BLaER1 (cell line): ENCODE measurements at regions not wholly inside any gene's neighbourhood (a gene's known extent, or its start where the extent isn't known, plus 50 kb on each side); places are given as distances from the start of the nearest gene placed in this dataset.

Source experiments
- H3K27ac ChIP-seq: shearing (Covaris generic); formaldehyde crosslinking; 2 replicates; pipeline ENCODE4 v1.8.1; 2022
- H3K27me3 ChIP-seq: shearing (Covaris generic); formaldehyde crosslinking; 2 replicates; pipeline ENCODE4 v1.8.1; 2022
- H3K36me3 ChIP-seq: shearing (Covaris generic); formaldehyde crosslinking; 2 replicates; pipeline ENCODE4 v1.8.1; 2022
- H3K4me1 ChIP-seq: shearing (Covaris generic); formaldehyde crosslinking; 2 replicates; pipeline ENCODE4 v1.8.1; 2022
- H3K4me2 ChIP-seq: shearing (Covaris generic); formaldehyde crosslinking; 2 replicates; pipeline ENCODE4 v1.8.1; 2022
- H3K4me3 ChIP-seq: shearing (Covaris generic); formaldehyde crosslinking; 2 replicates; pipeline ENCODE4 v1.8.1; 2022
- H3K9ac ChIP-seq: shearing (Covaris generic); formaldehyde crosslinking; 2 replicates; pipeline ENCODE4 v1.8.1; 2022
- H3K9me3 ChIP-seq: shearing (Covaris generic); formaldehyde crosslinking; 2 replicates; pipeline ENCODE4 v1.8.1; 2022
- H4K20me1 ChIP-seq: shearing (Covaris generic); formaldehyde crosslinking; 2 replicates; pipeline ENCODE4 v1.8.1; 2022
- Cebpa-rat ChIP-seq: shearing (Covaris generic); IDR thresholded peaks from 2 replicates; pipeline ENCODE4 v1.8.1; 2022

DNA sequence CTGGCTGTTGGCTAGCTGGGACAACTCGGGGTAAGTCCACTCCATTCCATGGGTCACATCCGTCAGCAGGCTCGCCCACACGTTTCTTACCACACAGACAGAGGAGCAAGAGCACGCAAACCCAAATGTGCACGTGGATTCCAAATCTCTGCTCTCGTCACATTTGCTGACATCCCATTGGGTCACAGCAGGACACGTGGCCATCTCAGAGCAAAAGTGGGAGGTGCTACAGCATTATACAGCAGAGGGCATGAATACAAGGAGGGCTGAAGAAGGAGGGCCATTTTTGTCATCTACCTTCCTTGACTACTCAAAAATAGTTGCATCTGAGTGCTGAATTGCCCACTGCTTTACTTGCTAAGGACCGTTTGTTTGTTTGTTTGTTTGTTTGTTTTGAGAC is 84.7 kb downstream of the RBBP6 start:
- TF ChIP-seq Cebpa-rat, result no peak
- Histone ChIP-seq H4K20me1 (no peaks in the 10 kb centered on the region), H3K36me3 (no peaks in the 10 kb centered on the region), H3K27me3 (no peaks in the 10 kb centered on the region), H3K9ac (no peak overlapping the region), H3K4me3 (no peak overlapping the region), H3K4me2 (no peak overlapping the region), H3K27ac (no peak overlapping the region), H3K4me1 (no peaks in the 10 kb centered on the region), H3K9me3 (no peaks in the 10 kb centered on the region)

GRCh38 chr16:24626256-24626655 is 86.9 kb downstream of the RBBP6 start:
- Histone ChIP-seq H3K4me2 (no peak overlapping the region), H3K9me3 (no peaks in the 10 kb centered on the region), H4K20me1 (no peaks in the 10 kb centered on the region), H3K27me3 (no peaks in the 10 kb centered on the region), H3K4me3 (no peak overlapping the region), H3K36me3 (no peaks in the 10 kb centered on the region), H3K27ac (no peak overlapping the region), H3K9ac (no peak overlapping the region), H3K4me1 (no peaks in the 10 kb centered on the region)
- no peak for TF ChIP-seq Cebpa-rat

DNA sequence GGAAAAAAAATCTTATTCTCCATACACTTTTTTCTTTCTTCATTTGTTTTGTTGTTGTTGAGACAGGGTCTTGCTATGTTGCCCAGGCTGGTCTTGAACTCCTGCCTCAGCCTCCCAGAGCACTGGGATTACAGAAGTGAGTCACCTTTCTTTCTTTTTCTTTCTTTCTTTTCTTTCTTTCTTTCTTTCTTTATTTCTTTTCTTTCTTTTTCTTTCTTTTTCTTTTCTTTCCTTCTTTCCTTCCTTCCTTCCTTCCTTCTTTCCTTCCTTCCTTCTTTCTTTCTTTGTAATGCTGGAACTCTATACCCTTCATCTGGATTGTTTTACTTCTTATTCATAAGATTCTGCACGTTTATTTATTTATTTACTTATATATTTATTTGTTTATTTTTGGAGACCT is 94.5 kb upstream of the TNRC6A start:
- Histone ChIP-seq H3K36me3 (no peaks in the 10 kb centered on the region), H3K27ac (no peak overlapping the region), H3K4me1 (no peaks in the 10 kb centered on the region), H3K4me3 (no peak overlapping the region), H3K4me2 (no peak overlapping the region), H4K20me1 (no peaks in the 10 kb centered on the region), H3K9ac (no peak overlapping the region), H3K27me3 (no peaks in the 10 kb centered on the region), H3K9me3 (no peaks in the 10 kb centered on the region)
- TF ChIP-seq Cebpa-rat, result no peak

DNA sequence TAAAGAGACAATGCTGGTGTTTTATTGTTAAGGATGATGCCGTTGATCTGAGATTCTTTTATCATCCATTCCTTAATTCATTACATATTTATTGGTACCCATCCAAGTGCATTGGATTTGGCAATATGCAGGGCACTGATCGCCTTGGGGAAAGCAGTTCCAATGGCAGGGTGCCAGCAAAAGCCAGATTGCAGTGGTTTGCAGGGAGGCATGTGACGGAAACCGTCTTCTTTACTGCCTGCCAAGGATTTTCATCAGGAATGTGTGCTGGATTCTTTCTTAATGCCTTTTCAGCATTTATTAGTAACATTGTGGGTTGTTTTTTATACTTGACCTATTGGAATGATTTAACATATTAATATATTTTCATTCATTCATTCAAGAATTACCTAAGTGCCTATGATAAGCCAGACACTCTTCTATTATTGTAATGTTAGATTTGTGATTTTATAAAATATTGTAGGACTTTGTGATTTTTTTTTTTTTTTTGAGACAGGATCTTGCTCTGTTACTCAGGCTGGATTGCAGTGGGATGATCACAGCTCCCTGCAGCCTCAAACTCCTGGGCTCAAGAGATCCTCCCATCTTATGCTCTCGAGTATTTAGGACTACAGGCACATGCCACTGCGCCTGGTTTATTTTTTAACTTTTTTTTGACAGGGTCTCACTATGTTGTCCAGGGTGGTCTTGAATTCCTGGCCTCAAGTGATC is 93.4 kb upstream of the TNRC6A start:
- no peak overlapping the region for H3K4me2 ChIP-seq
- H3K27me3 ChIP-seq, result no peaks in the 10 kb centered on the region
- no peaks in the 10 kb centered on the region for H4K20me1 ChIP-seq
- H3K4me1 ChIP-seq, result no peaks in the 10 kb centered on the region
- H3K9me3 ChIP-seq, result no peaks in the 10 kb centered on the region
- H3K9ac ChIP-seq, result no peak overlapping the region
- H3K27ac ChIP-seq, result no peak overlapping the region
- no peaks in the 10 kb centered on the region for H3K36me3 ChIP-seq
- no peak for TF ChIP-seq Cebpa-rat
- no peak overlapping the region for H3K4me3 ChIP-seq

- H3K27ac ChIP-seq, result no peak overlapping the region
- H4K20me1 ChIP-seq, result no peaks in the 10 kb centered on the region
- H3K27me3 ChIP-seq, result no peaks in the 10 kb centered on the region
- H3K9ac ChIP-seq, result no peak overlapping the region
- H3K36me3 ChIP-seq, result no peaks in the 10 kb centered on the region
- no peak overlapping the region for H3K4me2 ChIP-seq
- no peaks in the 10 kb centered on the region for H3K4me1 ChIP-seq
- H3K9me3 ChIP-seq, result no peaks in the 10 kb centered on the region
- no peak overlapping the region for H3K4me3 ChIP-seq
- TF ChIP-seq Cebpa-rat, result no peak
Observed at GRCh38 chr16:24639769-24640168, 89.7 kb upstream of the TNRC6A start.

GRCh38 chr16:24643489-24643888 is 86.0 kb upstream of the TNRC6A start:
- no peaks in the 10 kb centered on the region for H3K36me3 ChIP-seq
- no peaks in the 10 kb centered on the region for H3K27me3 ChIP-seq
- H3K27ac ChIP-seq, result no peak overlapping the region
- H3K4me3 ChIP-seq, result no peak overlapping the region
- no peaks in the 10 kb centered on the region for H4K20me1 ChIP-seq
- no peak for TF ChIP-seq Cebpa-rat
- no peak overlapping the region for H3K9ac ChIP-seq
- H3K9me3 ChIP-seq, result no peaks in the 10 kb centered on the region
- no peak overlapping the region for H3K4me2 ChIP-seq
- no peaks in the 10 kb centered on the region for H3K4me1 ChIP-seq

GRCh38 chr16:24645739-24646645 is 83.5 kb upstream of the TNRC6A start:
- Histone ChIP-seq H3K4me1 (no peaks in the 10 kb centered on the region), H3K36me3 (no peaks in the 10 kb centered on the region), H3K4me3 (no peak overlapping the region), H4K20me1 (no peaks in the 10 kb centered on the region), H3K27me3 (no peaks in the 10 kb centered on the region), H3K4me2 (no peak overlapping the region), H3K9me3 (no peaks in the 10 kb centered on the region), H3K27ac (no peak overlapping the region), H3K9ac (no peak overlapping the region)
- TF ChIP-seq Cebpa-rat, result no peak

GRCh38 chr16:24646646-24646995 is 82.8 kb upstream of the TNRC6A start:
- Histone ChIP-seq H4K20me1 (no peaks in the 10 kb centered on the region), H3K27me3 (no peaks in the 10 kb centered on the region), H3K4me2 (no peak overlapping the region), H3K4me3 (no peak overlapping the region), H3K9ac (no peak overlapping the region), H3K36me3 (no peaks in the 10 kb centered on the region), H3K4me1 (no peaks in the 10 kb centered on the region), H3K27ac (no peak overlapping the region), H3K9me3 (no peaks in the 10 kb centered on the region)
- no peak for TF ChIP-seq Cebpa-rat

DNA sequence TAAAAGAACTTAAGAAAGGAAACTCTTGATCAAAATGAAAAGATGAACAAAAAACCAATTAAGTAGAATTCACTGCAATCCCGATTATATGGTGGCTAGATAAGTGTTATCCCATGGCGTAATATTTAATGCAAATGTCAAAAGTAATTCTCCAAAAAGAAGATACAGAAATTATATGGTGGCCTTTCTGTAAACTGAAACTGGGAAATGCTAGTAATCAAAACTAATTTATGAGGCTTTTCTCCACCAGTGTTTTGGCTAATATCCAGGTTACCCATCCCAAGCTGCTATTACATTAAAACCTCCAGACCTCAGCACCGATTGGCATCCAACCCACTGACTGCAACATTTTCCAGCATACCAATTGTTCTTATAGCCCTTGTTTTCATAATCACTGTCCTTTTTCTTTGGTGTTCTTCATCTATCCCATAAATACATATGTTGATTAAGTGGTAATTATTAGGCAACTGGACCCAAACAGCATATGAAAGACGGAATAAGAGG is 77.2 kb upstream of the TNRC6A start:
- Histone ChIP-seq H3K27ac (no peak overlapping the region), H4K20me1 (no peaks in the 10 kb centered on the region), H3K4me2 (no peak overlapping the region), H3K4me1 (no peaks in the 10 kb centered on the region), H3K36me3 (no peaks in the 10 kb centered on the region), H3K4me3 (no peak overlapping the region), H3K9ac (no peak overlapping the region), H3K9me3 (no peaks in the 10 kb centered on the region), H3K27me3 (no peaks in the 10 kb centered on the region)
- no peak for TF ChIP-seq Cebpa-rat

DNA sequence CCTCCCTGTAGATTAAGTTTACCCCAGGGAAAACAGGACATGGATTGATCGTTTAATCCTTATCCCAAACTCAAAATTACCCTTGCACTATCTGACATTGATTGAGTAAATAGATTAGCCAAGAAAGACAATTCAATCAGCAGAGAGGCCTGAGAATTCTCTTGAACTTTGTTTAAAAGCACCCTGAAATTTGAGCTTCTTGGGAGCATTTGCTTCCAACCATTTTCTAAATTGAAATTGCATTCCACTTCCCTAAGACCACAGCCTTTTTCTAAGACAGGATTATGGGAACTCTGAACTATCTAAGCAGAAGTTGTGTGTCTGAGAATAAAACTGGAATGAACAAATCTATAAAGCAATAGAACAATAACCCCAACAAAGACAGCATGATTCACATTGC is 76.6 kb upstream of the TNRC6A start:
- H3K27ac ChIP-seq, result no peak overlapping the region
- no peak overlapping the region for H3K9ac ChIP-seq
- H3K27me3 ChIP-seq, result no peaks in the 10 kb centered on the region
- H3K4me1 ChIP-seq, result no peaks in the 10 kb centered on the region
- no peaks in the 10 kb centered on the region for H4K20me1 ChIP-seq
- no peaks in the 10 kb centered on the region for H3K9me3 ChIP-seq
- TF ChIP-seq Cebpa-rat, result no peak
- no peak overlapping the region for H3K4me2 ChIP-seq
- no peaks in the 10 kb centered on the region for H3K36me3 ChIP-seq
- H3K4me3 ChIP-seq, result no peak overlapping the region
